ENCODE measurements at regions not wholly inside any gene's neighbourhood (a gene's known extent, or its start where the extent isn't known, plus 50 kb on each side); places are given as distances from the start of the nearest gene placed in this dataset.

GRCh38 chr3:151612115-151612514 is 121.6 kb upstream of the AADACL2 start:
- 87% methylated on average over 2 of the region's 2 CpGs; no CpG with 5 or more reads in 1 of the 2 experiments for WGBS, 2 experiments (ENCODE audit: extremely low coverage in 1 of 2, insufficient coverage in 1 of 2, insufficient read length in 1 of 2, insufficient replicate concordance in 2 of 2, low coverage in 1 of 2, low lambda C conversion rate in 2 of 2, missing lambda C conversion rate in 1 of 2)
- FAIRE-seq (no peak), DNase-seq (ENCODE audit: low read depth in 1 of 2, low spot score in 2 of 2) (no peak)
- Histone ChIP-seq H3K9me3 (ENCODE audit: insufficient read depth in 2 of 2, low read depth in 1 of 2, low read length in 1 of 2) (no peaks in the 10 kb centered on the region), H3K36me3 (ENCODE audit: control insufficient read depth in 2 of 4, insufficient read depth in 4 of 4, low read length in 3 of 4) (no peaks in the 10 kb centered on the region), H3K23ac (ENCODE audit: insufficient read length) (no peak overlapping the region), H4K20me1 (replicated peaks in 1 of 2; ENCODE audit: control insufficient read depth in 1 of 2, insufficient read depth in 2 of 2, low read length in 2 of 2) (no peaks in the 10 kb centered on the region), H2BK20ac (ENCODE audit: low read length) (no peak overlapping the region), H3K79me2 (ENCODE audit: control insufficient read depth in 1 of 2, insufficient read depth in 2 of 2, low read length in 2 of 2) (no peaks in the 10 kb centered on the region), H4K8ac (ENCODE audit: extremely low read depth, insufficient read depth, low read length) (no peak overlapping the region), H2BK15ac (ENCODE audit: low read length) (no peak overlapping the region), H3K4me1 (replicated peaks in 1 of 4; ENCODE audit: control insufficient read depth in 3 of 4, insufficient read depth in 4 of 4, low read length in 3 of 4) (no peaks in the 10 kb centered on the region), H2BK120ac (replicated peaks; ENCODE audit: low read depth, low read length) (no peak overlapping the region), H2AFZ (ENCODE audit: low read length) (no peak overlapping the region), H4K91ac (replicated peaks; ENCODE audit: insufficient read length, low read length) (no peak overlapping the region), H4K5ac (ENCODE audit: insufficient read length, low read depth, low read length) (no peak overlapping the region), H3K9ac (replicated peaks in 1 of 4; ENCODE audit: extremely low read depth in 1 of 4, low read depth in 3 of 4, low read length in 3 of 4) (no peak overlapping the region), H2BK12ac (ENCODE audit: low read depth, low read length) (no peak overlapping the region), H3K27ac (ENCODE audit: low read depth, low read length) (no peak overlapping the region), H3K4me2 (ENCODE audit: insufficient read depth in 1 of 2, low read depth in 2 of 2, low read length in 2 of 2) (no peak overlapping the region), H3K23me2 (ENCODE audit: low read depth, low read length) (no peaks in the 10 kb centered on the region; the same call in 1 of the 2 replicates), H2BK5ac (ENCODE audit: low read depth, low read length) (no peak overlapping the region), H3K56ac (replicated peaks; ENCODE audit: insufficient read length, low read depth, low read length) (no peak overlapping the region), H2AK5ac (ENCODE audit: low read depth, low read length) (no peak overlapping the region), H3K27me3 (replicated peaks in 1 of 4; ENCODE audit: control insufficient read depth in 3 of 4, extremely low read depth in 1 of 4, insufficient read depth in 3 of 4, low read length in 3 of 4) (no peaks in the 10 kb centered on the region), H3K18ac (ENCODE audit: extremely low read depth, low read length) (no peak overlapping the region), H3K14ac (ENCODE audit: insufficient read length) (no peak overlapping the region), H3K4me3 (ENCODE audit: extremely low read depth in 1 of 4, insufficient read depth in 2 of 4, low read depth in 3 of 4, low read length in 4 of 4) (no peak overlapping the region), H3K79me1 (ENCODE audit: low read depth, low read length) (no peaks in the 10 kb centered on the region), H3K4ac (replicated peaks; ENCODE audit: insufficient read length, low read depth, low read length) (no peak overlapping the region)
- POLR2A ChIA-PET (ENCODE audit: partially characterized antibody), result no interaction called here
- TF ChIP-seq HDAC6 (IDR thresholded peaks at IDR 0.05; ENCODE audit: low read depth, low read length) (no peak), SUZ12 (IDR thresholded peaks at IDR 0.05; ENCODE audit: low read length) (no peak), TAF1 (IDR thresholded peaks at IDR 0.05; ENCODE audit: low read depth, low read length) (no peak), MAFK (IDR thresholded peaks at IDR 0.05; ENCODE audit: low read depth, low read length) (no peak), BRCA1 (IDR thresholded peaks at IDR 0.05; ENCODE audit: low read depth, low read length) (no peak), KDM4A (IDR thresholded peaks at IDR 0.05; ENCODE audit: low read depth, low read length, severe bottlenecking) (no peak), HDAC2 (IDR thresholded peaks at IDR 0.05; ENCODE audit: borderline replicate concordance in 1 of 2, low read depth in 2 of 2, low read length in 2 of 2) (no peak), E2F6 (IDR thresholded peaks at IDR 0.05) (no peak), NRF1 (IDR thresholded peaks at IDR 0.05; ENCODE audit: low read depth, low read length) (no peak), CEBPB (IDR thresholded peaks at IDR 0.05; ENCODE audit: low read depth, low read length) (no peak), CTBP2 (IDR thresholded peaks at IDR 0.05; ENCODE audit: borderline replicate concordance, insufficient read depth, insufficient read length, low read length) (no peak), ZNF274 (IDR thresholded peaks at IDR 0.05; ENCODE audit: borderline replicate concordance, extremely low read depth, low read length) (no peak)
- CTCF ChIA-PET (ENCODE audit: partially characterized antibody), result no interaction called here
